HEK293 (cell line): ENCODE measurements at regions not wholly inside any gene's neighbourhood (a gene's known extent, or its start where the extent isn't known, plus 50 kb on each side); places are given as distances from the start of the nearest gene placed in this dataset.

ENCODE experiments used
- CTCF ChIP-seq: fragments of 450-650 bp; formaldehyde crosslinking; IDR thresholded peaks from 2 replicates; pipeline ENCODE4 v1.5.1; 2016; ENCODE audit warnings: missing biosample characterization, missing genetic modification characterization
- SP2 ChIP-seq: fragments of 450-650 bp; formaldehyde crosslinking; IDR thresholded peaks from 2 replicates; pipeline ENCODE4 v1.5.1; 2016; ENCODE audit warnings: missing biosample characterization, missing genetic modification characterization
- YY1 ChIP-seq: fragments of 450-650 bp; formaldehyde crosslinking; IDR thresholded peaks from 2 replicates; pipeline ENCODE4 v1.5.1; 2018; ENCODE audit warnings: missing biosample characterization, missing genetic modification characterization
- ZBTB11 ChIP-seq: fragments of 450-650 bp; formaldehyde crosslinking; conservative IDR thresholded peaks from 2 replicates; pipeline ENCODE4 v1.5.1; 2016; ENCODE audit warnings: low read depth, missing biosample characterization, missing genetic modification characterization
- ZNF24 ChIP-seq: fragments of 450-650 bp; formaldehyde crosslinking; IDR thresholded peaks from 2 replicates; pipeline ENCODE4 v1.5.1; 2016; ENCODE audit warnings: missing biosample characterization, missing genetic modification characterization
- ZNF362 ChIP-seq: fragments of 450-650 bp; formaldehyde crosslinking; IDR thresholded peaks from 2 replicates; pipeline ENCODE4 v1.5.1; 2016; ENCODE audit warnings: missing biosample characterization, missing genetic modification characterization
- ZNF639 ChIP-seq: fragments of 450-650 bp; formaldehyde crosslinking; IDR thresholded peaks from 2 replicates; pipeline ENCODE4 v1.5.1; 2016; ENCODE audit warnings: missing biosample characterization, missing genetic modification characterization

DNA sequence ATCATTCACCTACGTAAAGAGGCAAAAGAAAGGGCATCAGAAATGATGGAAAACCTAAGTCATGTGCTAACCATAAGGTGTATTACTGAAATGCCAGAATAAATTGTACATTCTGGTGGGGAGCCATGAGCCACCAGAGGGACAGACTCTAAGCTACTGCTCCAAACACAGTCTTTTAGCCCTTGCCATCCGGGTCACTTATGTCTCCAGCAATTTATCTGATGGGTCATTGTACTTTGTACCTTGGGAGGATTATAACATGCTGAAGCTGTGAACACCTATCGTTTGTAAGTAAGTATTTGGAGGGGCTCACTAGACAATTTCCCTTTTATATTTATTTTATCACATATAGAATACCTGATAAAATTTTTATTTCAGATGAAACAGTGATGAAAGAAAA, 495.1 kb downstream of the KIF4B start:
- no peak for TF ChIP-seq ZBTB11
- TF ChIP-seq ZNF24 (tag by site-specific recombination), result no peak
- TF ChIP-seq ZNF639 (tag by site-specific recombination), result no peak
- TF ChIP-seq ZNF362, result no peak
- no peak for TF ChIP-seq CTCF (tag by site-specific recombination)
- TF ChIP-seq SP2 (tag by site-specific recombination), result no peak
- TF ChIP-seq YY1 (tag by site-specific recombination), result no peak
